GM08714 (cell line): ENCODE measurements at regions not wholly inside any gene's neighbourhood (a gene's known extent, or its start where the extent isn't known, plus 50 kb on each side); places are given as distances from the start of the nearest gene placed in this dataset.
"Not testable (repeated sequence)": the region's sequence is repeated elsewhere in the genome, so short reads cannot be mapped to it uniquely, and the experiment has no call there.

Experiments
- H3K4me3 ChIP-seq: fragments of 200-500 bp; sonication (Bioruptor generic); 2 replicates; pipeline ENCODE4 v1.5.1; 2014; ENCODE audit warnings: mild to moderate bottlenecking, low read length, inconsistent platforms
- ZNF274 ChIP-seq: IDR thresholded peaks from 2 replicates; pipeline ENCODE4 v1.6.1; 2012; ENCODE audit warnings: mild to moderate bottlenecking, low read depth, low read length

- no peak overlapping the region for H3K4me3 ChIP-seq
- TF ChIP-seq ZNF274 = no peak
Measured at GRCh38 chr10:90222372-90222771, 521.0 kb downstream of the KIF20B start.

DNA sequence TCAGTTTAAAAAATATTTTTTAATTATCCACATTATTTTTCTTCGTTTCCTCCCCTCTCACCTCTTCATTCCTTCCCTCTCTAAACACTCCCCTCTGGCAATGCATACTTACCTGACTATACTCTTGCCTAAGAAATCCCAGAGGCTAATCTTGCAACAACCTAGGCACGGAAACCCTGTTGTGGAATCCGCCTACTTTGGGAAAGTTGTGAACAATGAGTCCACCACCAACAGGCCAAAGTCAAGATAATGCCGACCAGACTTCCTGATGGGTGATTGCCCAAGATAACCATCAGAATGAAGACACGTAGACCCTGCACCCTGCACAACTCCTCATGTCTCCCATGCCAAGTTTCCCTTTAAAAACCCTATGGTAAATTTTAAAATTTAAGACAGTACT is 521.5 kb downstream of the KIF20B start:
- no peak for TF ChIP-seq ZNF274

GRCh38 chr10:90224791-90225566 is 523.6 kb downstream of the KIF20B start:
- no peak for TF ChIP-seq ZNF274
- H3K4me3 ChIP-seq = no peak overlapping the region

More for the DNA sequence above, 521.5 kb downstream of the KIF20B start:
- H3K4me3 ChIP-seq = no peak overlapping the region

GRCh38 chr10:90226517-90226916 is 525.1 kb downstream of the KIF20B start:
- H3K4me3 ChIP-seq = no peak overlapping the region
- no peak for TF ChIP-seq ZNF274

- TF ChIP-seq ZNF274 = no peak
- H3K4me3 ChIP-seq = no peak overlapping the region
Measured at GRCh38 chr10:90227217-90227656, 525.8 kb downstream of the KIF20B start.

GRCh38 chr10:90227786-90228185 is 526.4 kb downstream of the KIF20B start:
- TF ChIP-seq ZNF274 = no peak
- H3K4me3 ChIP-seq = no peak overlapping the region

- no peak overlapping the region for H3K4me3 ChIP-seq
- TF ChIP-seq ZNF274 = no peak
Measured at GRCh38 chr10:90229486-90229885, 528.1 kb downstream of the KIF20B start.

GRCh38 chr10:90233805-90234204 is 532.4 kb downstream of the KIF20B start:
- not testable (repeated sequence) for H3K4me3 ChIP-seq

DNA sequence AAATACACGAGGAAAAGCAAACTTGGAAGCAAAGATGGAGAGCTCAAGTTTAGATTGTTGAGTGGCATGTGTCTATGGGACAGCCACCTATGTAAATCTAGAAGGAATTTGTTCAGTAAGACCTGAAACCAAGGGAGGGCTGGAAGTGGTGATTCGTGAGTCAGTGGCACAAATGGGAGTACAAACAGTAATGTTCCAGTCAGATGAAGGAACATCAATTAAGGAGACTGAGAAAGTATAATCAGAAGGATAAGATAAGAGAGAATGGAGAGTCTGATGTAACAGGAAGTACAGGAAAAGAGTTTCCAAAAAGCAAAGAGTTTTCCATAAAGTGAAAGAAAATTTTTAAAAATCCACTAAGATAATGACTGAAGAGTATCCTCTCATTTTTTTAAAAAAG is 544.2 kb downstream of the KIF20B start:
- TF ChIP-seq ZNF274 = no peak
- no peak overlapping the region for H3K4me3 ChIP-seq

GRCh38 chr10:90250784-90251183 is 549.4 kb downstream of the KIF20B start:
- not testable (repeated sequence) for H3K4me3 ChIP-seq

GRCh38 chr10:90269699-90270098 is 568.3 kb downstream of the KIF20B start:
- TF ChIP-seq ZNF274 = no peak
- H3K4me3 ChIP-seq = no peak overlapping the region

GRCh38 chr10:90274721-90275468 is 573.5 kb downstream of the KIF20B start:
- no peak for TF ChIP-seq ZNF274
- no peak overlapping the region for H3K4me3 ChIP-seq

- no peak overlapping the region for H3K4me3 ChIP-seq
- no peak for TF ChIP-seq ZNF274
Measured at GRCh38 chr10:90276894-90277475, 575.6 kb downstream of the KIF20B start.

GRCh38 chr10:90286406-90286805 is 571.4 kb downstream of the HTR7 start:
- H3K4me3 ChIP-seq = no peak overlapping the region
- no peak for TF ChIP-seq ZNF274

GRCh38 chr10:90286941-90287340 is 570.9 kb downstream of the HTR7 start:
- TF ChIP-seq ZNF274 = no peak
- H3K4me3 ChIP-seq = no peak overlapping the region
